ENCODE measurements at regions not wholly inside any gene's neighbourhood (a gene's known extent, or its start where the extent isn't known, plus 50 kb on each side); places are given as distances from the start of the nearest gene placed in this dataset.

DNA sequence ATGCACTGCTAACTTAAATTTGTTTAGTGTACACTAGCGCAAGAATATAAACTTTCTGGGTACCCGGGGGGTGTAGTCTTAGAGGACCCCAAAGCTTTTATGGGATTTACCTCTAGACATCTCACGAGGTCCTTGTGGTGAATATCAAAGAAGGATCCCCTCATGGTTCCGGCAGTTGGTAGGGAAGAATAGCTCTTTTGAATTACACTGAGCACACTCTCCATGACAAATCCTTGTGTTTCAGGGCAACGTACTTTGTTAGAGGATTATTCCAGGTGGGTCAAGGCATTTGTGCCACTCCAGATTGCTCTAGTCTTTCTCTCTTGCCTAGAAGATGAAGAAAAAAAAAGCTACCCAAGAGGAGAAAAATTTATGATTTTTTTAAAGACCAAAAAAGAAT lies 387.6 kb downstream of the PDHA2 start:
- TF ChIP-seq, protein P1, sequence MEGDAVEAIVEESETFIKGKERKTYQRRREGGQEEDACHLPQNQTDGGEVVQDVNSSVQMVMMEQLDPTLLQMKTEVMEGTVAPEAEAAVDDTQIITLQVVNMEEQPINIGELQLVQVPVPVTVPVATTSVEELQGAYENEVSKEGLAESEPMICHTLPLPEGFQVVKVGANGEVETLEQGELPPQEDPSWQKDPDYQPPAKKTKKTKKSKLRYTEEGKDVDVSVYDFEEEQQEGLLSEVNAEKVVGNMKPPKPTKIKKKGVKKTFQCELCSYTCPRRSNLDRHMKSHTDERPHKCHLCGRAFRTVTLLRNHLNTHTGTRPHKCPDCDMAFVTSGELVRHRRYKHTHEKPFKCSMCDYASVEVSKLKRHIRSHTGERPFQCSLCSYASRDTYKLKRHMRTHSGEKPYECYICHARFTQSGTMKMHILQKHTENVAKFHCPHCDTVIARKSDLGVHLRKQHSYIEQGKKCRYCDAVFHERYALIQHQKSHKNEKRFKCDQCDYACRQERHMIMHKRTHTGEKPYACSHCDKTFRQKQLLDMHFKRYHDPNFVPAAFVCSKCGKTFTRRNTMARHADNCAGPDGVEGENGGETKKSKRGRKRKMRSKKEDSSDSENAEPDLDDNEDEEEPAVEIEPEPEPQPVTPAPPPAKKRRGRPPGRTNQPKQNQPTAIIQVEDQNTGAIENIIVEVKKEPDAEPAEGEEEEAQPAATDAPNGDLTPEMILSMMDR (IDR thresholded peaks at IDR 0.05; ENCODE audit: insufficient read depth, low read depth, low read length, missing control alignments): no peak
- no peak overlapping the region for H3K4me3 ChIP-seq (ENCODE audit: low read depth, low read length)
- no peak for DNase-seq (ENCODE audit: low read depth)

DNA sequence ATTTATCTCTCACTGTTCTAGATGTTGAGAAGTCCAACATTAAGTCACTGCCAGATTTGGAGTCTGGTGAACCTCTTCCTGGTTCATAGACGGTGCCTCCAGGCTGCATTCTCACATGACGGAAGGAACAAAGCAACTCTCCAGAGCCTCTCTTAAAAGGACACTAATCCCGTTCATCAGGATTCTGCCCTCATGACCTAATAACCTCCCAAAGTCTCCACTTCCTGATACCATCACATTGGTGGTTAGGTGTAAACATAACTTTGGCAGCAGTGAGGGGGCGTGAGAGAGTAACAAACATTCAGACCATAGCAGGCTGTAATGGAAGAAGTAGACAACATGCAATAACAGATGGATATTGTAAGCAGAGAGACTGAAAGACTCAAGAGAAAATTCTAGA lies 388.6 kb downstream of the PDHA2 start:
- no peak overlapping the region for H3K4me3 ChIP-seq (ENCODE audit: low read depth, low read length)
- TF ChIP-seq, protein P1 (IDR thresholded peaks at IDR 0.05; ENCODE audit: insufficient read depth, low read depth, low read length, missing control alignments): no peak
- no peak for DNase-seq (ENCODE audit: low read depth)

DNA sequence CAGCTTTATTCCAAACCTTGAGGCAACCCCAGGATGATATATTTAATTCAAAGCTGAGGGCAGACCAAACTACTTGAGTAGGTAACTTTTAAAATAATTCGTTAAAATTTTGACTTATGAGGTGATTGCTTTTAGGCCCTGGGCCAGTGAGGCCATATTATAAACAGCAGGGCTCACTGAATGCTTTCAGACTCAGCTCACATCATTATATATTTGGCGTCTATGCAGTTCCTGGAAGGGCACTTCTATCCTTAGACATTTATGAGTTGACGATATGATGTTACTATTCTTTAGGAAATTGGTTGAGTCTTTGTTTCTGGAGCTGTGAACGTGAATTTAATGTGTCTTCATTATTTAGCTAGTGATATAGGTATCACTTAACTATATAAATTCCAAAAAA lies 400.1 kb downstream of the PDHA2 start:
- H3K4me3 ChIP-seq (ENCODE audit: low read depth, low read length): no peak overlapping the region
- DNase-seq (ENCODE audit: low read depth): no peak
- TF ChIP-seq, protein P1 (IDR thresholded peaks at IDR 0.05; ENCODE audit: insufficient read depth, low read depth, low read length, missing control alignments): no peak

DNA sequence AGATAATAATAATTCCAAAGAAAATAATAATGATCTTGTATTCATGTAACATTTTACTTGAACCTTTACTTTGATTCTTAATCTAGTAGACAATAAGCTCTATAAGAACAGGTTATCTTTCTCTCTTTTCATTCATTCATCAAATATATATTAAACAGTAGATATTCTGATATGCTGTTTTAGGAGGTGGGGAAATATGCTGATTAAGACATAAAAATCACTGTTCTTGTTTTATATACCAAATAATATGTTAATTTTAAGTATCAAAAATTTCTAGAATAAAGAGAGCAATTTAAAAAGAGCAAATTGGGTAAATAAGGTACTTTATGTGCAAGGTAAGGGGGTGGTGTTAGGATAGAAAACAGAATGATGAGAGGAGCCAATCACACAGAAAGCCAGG lies 401.9 kb downstream of the PDHA2 start:
- TF ChIP-seq, protein P1 (IDR thresholded peaks at IDR 0.05; ENCODE audit: insufficient read depth, low read depth, low read length, missing control alignments): no peak
- H3K4me3 ChIP-seq (ENCODE audit: low read depth, low read length): no peak overlapping the region
- no peak for DNase-seq (ENCODE audit: low read depth)

DNA sequence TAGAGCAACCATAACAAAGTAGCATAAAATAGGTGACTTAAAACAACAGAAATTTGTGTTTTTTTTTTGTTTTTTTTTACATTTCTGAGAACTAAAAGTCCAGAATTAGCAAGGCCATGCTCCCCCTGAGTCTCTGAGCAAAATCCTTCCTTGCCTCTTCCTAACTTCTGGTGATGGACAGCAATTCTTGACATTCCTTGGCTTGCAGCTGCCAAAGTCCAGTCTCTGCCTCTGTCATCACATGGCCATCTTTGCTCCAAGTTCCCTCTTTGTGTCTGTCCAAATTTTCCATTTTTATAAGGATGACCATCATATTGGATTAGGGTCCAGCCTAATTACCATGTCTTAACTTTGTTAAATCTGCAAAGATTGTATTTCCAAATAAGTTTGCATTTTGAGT lies 407.2 kb downstream of the PDHA2 start:
- no peak overlapping the region for H3K4me3 ChIP-seq (ENCODE audit: low read depth, low read length)
- DNase-seq (ENCODE audit: low read depth): no peak
- TF ChIP-seq, protein P1 (IDR thresholded peaks at IDR 0.05; ENCODE audit: insufficient read depth, low read depth, low read length, missing control alignments): no peak

DNA sequence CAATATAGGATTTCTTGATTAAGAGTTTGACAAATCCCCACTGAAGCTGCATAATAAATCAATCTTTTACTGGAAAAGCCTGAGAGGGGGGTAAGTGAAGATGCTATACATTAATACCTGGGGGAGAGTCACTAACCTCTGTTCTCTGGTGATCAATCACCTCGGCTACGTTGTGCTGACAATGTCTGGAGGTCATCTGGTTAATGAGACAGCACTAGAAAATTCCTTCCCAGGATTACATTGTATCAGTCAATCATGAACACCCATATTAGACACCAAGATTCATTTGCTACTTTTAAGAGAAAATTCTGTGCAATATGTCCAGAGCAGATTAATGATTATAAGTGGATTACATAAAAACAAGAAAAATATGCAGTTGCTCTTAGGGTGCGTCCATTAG lies 408.3 kb downstream of the PDHA2 start:
- no peak overlapping the region for H3K4me3 ChIP-seq (ENCODE audit: low read depth, low read length)
- DNase-seq (ENCODE audit: low read depth): no peak
- TF ChIP-seq, protein P1 (IDR thresholded peaks at IDR 0.05; ENCODE audit: insufficient read depth, low read depth, low read length, missing control alignments): no peak

DNA sequence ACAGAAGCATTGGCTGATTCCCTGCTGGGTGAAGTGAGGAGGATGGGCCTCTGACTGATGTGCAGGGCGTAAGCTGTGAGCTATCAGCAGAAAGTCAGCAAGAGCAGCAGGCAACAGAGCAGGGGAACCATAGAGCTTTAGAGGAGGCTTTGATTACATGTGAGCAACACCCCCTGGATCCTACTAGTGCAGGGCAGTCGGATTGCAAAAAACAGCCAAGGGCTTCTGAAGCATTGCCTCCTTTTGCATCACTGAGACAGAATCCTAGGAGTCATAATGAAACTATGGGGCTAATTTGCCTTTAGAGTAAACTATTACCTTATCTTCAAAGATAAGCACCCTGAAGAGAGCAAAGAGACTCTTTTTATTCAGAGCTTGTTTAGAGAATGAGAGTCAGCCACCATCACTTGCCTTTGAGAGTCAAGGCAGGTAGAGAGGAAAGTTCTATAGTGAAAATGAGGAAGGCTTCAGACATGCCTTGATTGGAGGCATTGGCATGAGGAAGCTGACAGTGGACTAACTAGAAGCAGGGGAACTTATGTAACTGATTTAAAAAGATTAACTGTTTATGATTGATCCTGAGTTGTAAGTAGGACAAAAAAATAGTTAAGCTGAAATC lies 420.3 kb downstream of the PDHA2 start:
- TF ChIP-seq, protein P1 (IDR thresholded peaks at IDR 0.05; ENCODE audit: insufficient read depth, low read depth, low read length, missing control alignments): no peak
- no peak for DNase-seq (ENCODE audit: low read depth)

More for the DNA sequence above, 420.3 kb downstream of the PDHA2 start:
- H3K4me3 ChIP-seq (ENCODE audit: low read depth, low read length): no peak overlapping the region
